HG03159 (cell line): ENCODE measurements at regions not wholly inside any gene's neighbourhood (a gene's known extent, or its start where the extent isn't known, plus 50 kb on each side); places are given as distances from the start of the nearest gene placed in this dataset.
"Not testable (repeated sequence)": the region's sequence is repeated elsewhere in the genome, so short reads cannot be mapped to it uniquely, and the experiment has no call there.

Experiments used
- ATAC-seq: cut with Tn5 transposase; IDR thresholded peaks from one replicate; pipeline ENCODE4 v1.9.1; 2021; ENCODE audit warnings: mild to moderate bottlenecking, moderate library complexity; ENCODE audit not compliant: unreplicated experiment

DNA sequence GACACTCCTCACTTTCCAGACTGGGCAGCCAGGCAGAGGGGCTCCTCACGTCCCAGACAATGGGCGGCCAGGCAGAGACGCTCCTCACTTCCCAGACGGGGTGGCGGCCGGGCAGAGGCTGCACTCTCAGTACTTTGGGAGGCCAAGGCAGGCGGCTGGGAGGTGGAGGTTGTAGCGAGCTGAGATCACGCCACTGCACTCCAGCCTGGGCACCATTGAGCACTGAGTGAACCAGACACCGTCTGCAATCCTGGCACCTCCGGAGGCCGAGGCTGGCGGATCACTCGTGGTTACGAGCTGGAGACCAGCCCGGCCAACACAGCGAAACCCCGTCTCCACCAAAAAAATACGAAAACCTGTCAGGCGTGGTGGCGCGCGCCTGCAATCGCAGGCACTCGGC is 134.1 kb upstream of the BOD1L1 start:
- ATAC-seq: not testable (repeated sequence)

DNA sequence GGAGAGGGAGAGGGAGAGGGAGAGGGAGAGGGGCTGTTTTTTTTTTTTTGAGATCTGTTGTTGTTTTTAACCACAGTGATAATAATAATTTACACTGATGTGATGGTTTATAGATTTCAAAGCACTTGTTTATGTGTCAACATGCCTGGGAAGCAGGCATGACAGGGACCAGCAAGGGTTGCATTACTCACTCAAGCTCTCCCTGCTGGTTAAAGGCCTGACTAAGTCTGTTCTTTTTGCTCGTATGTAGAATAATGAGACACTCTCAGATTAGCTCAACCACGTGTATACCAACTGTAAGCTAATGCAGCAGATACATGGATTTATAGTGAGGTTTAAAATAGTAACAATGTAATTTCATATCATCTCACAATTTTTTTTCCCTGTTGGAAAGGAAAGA is 134.6 kb upstream of the BOD1L1 start:
- no peak for ATAC-seq

DNA sequence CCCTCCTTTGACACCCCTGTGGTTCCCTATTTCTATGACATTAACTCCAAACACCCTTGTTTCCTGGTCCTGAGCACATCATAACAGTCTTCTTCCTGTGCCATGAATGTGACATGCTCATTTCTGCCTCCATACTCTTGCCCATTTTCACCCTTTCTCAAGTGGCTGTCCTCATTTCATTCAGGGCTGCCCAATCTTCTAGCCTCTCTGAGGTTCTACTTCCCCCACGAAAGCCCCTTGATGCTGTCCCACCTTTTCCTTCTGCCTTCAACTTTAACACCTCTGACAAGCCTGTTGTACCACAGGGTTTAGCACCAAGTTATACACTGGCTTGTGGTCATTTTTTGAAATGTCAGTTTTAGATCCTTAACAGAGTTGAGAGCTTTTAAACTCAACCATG is 136.2 kb upstream of the BOD1L1 start:
- ATAC-seq: no peak

DNA sequence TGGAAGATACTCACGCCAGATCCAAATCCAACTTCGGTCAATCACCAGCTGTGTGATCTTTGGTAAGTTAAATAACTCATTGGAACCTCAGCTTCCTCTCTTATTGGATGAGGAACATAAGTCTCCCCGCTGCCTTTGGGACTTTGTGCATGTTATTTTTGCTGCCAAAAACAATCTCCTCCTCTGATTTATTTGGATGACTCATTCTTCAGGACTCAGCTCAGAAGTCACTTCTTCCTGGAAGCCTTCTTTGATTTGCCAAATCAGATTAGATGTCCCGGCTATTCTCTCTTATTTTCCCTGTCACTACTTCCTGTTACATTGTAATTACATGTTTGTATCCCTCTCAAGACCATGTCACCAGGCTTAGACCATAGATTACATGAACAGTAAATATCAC is 138.0 kb upstream of the BOD1L1 start:
- no peak for ATAC-seq

DNA sequence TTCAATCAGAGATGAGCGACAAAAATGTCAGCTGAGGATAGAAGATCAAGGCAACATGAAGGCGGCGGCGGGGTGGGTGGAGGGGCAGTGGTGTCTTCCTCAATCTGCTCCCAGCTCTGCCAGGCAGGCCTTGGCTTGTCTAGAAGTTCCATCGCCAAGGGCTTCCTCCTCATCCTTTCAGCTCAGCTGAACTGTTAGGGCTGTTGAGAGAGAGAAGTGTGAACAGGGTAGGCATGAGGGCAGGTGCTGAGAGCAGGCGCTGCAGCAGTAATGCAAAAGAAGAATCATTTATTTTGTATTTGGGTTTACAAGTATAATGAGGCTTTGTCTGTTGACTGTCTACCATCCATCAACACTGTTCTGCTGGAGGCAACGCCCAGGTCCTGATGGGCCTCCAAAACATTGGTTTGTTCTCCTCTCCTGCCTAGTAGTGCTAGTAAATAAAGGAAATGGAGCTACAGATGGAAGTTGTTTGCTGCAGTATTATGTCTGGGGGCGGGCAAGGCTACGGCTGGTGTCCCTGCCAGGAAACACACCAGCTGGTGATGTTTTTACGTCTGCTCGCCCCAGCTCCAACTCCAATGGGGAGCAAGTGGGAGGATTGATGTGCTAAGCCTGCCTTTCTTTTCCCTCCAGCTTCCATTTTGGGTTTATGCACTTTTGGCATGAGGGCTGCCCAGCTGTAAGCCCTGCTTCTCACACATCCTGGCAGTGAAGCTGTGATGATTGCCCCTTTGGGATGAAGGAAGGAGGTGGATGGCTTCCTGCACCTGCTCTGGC is 139.4 kb upstream of the BOD1L1 start:
- no peak for ATAC-seq

DNA sequence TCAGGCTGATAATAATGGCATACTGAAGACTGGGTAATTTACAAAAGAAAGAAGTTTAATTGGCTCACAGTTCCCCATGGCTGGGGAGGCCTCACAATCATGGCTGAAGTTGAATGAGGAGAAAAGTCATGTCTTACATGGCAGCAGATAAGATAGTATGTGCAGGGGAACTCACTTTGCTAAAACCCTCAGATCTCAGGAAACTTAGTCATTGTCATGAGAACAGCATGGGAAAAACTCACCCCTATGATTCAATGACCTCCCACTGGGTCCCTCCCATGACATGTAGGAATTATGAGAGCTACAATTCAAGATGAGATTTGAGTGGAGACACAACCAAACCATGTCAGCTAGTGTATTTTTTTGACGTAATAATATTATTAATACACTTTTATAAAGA is 149.8 kb upstream of the BOD1L1 start:
- no peak for ATAC-seq

DNA sequence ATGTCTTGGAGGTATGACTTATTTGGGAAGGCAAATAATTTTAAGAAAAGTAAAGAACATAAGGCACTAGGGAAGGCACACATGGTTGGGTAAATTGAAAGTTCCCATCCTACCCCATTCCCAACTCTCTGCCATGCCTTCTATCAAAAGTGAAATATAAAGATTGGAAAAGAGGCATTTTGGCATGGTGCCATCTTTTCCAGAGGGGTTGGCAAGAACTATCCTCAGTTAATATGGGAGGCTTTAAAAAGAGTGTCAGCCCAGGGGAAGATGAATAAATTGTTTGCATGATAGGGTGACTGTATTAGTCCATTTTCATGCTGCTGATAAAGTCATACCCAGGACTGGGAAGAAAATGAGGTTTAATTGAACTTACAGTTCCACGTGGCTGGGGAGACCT is 150.8 kb upstream of the BOD1L1 start:
- no peak for ATAC-seq

DNA sequence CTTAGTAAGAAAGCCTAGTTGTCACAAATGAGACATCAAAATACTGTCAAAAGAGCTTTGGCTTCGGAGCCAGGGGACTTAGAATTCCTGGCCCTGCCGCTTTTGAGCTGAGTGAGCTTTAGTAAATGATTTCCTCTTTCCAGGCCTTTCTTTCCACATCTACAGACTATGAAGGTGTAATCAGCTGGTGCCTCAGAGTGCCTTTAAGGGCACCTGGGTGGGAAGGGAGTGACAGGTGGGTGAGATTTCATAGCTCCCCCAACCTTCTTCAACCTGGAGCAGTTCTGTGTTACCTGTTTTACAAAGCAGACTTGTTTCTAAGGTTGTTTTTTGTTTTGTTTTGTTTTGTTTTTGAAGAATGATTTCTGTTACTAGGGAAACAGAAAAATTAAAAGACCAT is 154.7 kb upstream of the BOD1L1 start:
- no peak for ATAC-seq

DNA sequence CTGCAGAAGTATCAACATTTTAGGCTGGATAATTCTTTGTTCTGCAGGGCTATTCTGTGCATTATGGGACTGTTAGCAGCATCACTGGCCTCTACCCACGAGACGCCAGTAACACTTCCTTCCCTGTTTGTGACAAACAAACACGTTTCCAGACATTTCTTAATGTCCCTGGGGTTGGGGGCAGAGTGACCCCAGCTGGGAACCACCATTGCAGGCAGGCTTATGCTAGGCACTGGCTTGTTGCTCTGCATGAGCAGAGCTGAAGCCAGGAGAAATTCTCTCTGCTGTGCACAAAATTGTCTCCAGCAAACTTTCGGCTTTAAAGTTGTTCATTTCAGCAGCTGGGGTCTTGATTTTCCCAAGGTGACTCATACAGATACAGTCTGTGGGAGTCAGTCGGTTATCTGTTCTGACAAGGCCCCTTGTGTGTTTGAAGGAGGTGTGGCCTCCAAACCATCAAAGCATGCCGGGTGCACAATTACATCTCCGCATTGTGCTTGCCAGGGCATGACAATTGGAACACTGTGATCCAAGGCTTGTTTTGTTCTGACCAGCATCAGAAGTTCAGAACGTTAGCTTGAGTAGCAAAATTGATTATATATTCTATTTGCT is 156.4 kb upstream of the BOD1L1 start:
- ATAC-seq: no peak

DNA sequence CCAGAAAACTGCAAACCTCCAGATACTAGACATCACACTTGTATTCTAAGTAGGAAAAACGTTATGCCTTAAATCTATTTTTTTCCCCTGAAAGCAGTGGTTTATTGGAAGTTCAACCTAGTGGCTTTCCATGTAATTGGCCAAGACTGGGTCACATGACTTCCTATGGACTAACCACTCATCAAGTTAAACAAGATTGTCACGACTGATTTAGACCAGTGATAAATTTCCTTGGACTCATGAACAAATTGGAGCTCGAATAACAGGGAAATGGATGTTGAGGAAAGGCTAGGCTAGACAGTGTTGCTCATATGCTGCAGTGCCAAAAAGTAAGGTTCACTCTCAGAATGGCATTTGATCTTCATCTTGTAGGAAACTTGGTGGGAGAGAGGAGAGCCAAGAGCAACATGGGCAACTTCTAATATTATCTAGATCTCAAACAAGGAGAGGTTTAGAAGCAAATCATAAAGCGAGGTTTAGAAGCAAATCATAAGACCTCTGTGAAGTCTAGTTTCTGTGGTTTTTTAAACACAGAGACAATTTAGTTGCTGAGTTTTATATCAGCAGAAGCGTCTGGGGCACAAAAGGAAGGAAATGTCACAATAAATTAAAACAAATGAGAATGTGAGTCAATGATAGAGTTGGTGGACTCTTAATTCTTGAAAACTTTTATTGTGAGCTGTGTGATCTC is 165.6 kb upstream of the BOD1L1 start:
- no peak for ATAC-seq

DNA sequence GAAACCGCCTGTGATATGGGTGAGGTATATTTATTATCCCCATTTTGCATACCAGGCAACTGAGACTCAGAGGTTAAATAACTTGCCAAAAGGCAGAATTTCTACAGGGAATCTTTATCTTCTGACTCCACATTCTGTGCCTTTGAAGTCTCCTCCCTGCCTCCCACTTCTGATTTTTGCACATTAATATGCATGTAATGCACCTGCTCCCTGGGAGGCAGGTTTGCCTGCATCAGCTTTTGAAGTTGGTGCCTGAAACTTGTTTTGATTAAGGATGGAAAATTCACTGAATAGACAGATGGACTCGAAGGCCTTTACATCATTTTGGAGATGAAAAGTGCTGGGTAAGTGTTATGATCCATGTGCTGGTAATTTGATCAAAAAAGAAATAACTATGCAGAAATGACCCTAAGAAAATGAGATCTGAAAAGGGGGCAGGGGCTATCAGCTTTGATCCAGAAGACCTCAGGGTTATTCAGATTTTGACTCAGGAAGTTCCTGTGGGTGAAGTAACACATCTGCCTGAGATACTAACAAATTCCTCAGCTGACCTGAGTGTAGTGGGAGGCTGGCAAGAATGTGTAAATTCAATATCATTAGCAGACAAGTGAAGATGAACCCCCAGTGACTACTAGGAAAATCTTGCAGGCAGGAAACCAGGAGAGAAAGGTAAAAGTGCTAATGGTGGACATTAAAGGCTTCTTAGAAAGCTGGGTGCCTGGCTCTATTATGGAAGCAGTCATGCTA is 167.5 kb upstream of the BOD1L1 start:
- no peak for ATAC-seq

DNA sequence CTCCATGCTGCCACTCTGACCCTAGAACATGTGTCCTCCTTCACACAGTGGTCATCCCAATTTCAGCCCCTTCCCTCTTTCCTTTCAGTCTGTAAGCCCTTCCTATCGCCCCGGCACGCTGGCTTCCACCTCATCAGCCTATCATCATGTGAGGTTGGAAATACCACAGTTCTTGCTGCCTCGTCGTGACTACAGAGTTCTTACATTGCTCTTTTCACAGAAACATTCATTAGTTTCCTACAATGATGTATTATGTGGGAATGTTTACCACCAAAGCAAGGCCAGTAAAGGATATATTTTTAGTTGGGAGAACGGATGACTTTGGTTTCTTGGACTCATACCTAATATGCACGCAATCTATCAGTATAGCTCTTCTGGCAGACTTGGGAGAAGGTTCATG is 169.5 kb upstream of the BOD1L1 start:
- no peak for ATAC-seq

DNA sequence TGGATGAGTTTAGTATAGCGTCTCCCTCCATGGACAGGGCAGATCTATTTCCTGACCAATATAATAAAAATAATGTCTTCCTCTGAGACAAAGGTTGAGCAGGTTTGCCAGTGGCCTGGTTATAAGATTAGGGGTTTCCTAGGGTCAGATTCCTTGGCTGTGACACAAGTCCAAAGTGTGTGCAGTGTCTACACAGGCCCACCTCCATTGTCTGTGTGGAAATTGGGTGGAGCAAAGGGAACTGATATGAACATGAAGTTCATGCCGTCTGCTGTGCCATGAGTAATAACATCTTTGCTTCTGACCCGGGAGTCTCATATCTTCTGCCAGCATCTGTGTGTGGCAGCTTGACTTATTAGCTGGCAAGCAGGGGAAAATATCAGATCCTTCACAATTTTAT is 187.7 kb upstream of the BOD1L1 start:
- ATAC-seq: no peak

DNA sequence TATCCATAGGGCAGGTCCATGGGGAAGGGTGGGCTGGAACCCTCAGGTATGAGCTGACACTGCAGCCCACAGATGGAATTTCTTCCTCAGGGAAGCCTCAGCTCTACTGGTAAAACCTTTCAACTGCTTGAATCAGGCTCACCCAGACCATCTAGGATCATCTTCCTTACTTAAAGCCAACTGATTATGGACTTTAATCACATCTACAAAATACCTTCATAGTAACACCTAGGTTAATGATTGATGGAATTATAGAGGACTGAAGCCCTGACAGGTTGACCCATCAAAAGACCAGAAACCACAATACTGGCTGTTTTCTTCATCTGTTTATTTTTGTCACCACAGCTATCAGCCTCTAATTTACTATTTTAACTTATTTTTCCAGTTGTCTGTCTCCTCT is 188.9 kb upstream of the BOD1L1 start:
- no peak for ATAC-seq

DNA sequence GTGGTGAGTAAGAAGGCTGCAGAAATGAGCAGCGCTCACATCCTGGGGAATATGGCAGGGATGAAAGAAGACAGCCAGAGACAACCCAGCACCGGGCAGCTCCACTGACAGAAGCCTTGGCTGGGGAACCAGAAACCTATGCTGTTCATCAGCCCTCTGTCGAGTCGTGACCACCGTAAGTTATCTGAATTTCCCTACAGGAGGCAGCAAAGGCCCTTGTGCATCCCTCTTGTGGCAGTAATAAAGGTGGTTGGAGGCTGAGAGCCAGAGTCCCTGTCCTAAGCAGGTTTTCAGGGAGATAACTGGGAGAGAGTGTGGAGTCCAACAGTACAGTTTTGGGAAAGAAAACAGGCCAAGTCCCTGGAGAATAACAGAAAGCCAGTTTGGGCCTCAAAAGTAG is 194.0 kb upstream of the BOD1L1 start:
- ATAC-seq: no peak

DNA sequence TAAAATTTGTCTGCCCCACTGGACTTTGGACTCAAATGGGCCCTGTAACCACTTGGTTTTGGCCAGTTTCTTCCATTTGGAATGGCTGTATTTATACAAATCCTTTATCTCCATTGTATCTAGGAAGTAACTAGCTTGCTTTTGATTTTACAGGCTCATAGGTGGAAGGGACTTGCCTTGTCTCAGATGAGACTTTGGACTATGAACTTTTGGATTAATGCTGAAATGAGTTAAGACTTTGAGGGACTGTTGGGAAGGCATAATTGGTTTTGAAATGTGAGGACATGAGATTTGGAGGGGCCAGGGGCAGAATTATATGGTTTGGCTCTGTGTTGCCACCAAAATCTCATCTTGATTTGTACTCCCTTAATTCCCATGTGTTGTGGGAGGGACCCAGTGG is 198.3 kb upstream of the BOD1L1 start:
- ATAC-seq: not testable (repeated sequence)

DNA sequence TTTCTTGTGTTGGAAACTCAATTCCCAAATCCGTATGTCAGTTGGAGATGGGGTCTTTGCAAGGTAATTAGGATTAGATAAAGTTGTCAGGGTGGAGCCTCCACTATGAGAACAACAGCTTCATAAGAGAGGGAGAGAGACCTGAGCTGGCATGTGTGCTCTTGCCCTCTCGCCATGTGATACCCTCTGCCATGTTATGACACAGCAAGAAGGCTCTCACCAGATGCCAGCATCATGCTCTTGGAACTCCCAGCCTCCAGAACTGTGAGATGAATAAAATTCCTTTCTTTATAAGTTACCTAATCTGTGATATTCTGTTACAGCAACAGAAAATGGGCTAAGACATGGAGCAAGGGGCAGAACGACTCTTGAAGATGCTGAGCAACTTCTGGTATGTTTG is 201.9 kb upstream of the BOD1L1 start:
- no peak for ATAC-seq

DNA sequence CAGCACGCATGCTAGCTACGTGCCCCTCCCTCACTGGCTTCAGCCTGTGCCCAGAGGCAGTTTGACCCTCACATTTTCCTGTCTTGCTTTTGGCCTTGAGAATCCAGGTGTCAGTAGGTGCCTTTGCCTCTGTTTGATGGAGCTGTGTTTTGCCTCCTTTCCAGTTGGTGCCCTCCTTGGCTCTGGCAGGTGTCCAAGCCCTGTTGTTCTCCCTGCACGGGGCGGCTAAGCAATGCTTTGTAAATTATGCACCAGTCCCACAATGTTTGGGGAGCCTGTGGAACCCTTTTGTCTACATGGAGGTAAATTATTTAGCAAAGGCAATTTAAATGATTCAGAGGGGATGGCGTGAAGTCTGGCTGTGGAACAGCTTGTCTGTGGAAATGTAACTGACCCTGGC is 202.9 kb upstream of the BOD1L1 start:
- no peak for ATAC-seq

DNA sequence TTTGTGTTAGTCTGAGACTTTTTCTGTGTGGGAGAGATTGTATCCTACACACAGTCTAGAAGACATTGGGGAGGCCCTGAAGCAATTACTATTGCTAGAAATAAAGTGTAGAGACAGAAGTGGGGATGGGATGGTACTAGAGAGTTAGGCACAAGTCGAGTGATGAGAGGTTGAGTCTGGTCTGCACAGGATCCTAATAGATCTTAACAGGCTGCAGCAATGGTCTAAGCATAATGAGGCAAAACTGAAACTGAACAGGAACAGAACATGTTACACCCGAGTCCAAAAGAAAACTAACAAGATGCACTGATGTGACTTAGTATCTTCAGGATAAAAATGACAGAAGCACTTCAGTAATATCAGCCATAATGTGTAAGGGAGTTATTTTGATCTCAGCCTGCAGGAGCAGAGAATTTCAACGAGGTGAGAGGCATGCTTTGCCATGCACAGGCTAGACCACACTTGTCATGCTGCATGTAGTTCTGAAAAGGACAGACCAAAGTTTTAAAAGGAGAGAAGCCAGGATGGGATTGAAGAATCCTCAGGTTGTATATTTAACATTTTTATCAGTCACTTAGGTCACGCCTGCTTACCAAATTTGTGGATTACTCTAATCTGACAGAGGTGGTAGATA is 205.8 kb upstream of the BOD1L1 start:
- ATAC-seq: no peak

DNA sequence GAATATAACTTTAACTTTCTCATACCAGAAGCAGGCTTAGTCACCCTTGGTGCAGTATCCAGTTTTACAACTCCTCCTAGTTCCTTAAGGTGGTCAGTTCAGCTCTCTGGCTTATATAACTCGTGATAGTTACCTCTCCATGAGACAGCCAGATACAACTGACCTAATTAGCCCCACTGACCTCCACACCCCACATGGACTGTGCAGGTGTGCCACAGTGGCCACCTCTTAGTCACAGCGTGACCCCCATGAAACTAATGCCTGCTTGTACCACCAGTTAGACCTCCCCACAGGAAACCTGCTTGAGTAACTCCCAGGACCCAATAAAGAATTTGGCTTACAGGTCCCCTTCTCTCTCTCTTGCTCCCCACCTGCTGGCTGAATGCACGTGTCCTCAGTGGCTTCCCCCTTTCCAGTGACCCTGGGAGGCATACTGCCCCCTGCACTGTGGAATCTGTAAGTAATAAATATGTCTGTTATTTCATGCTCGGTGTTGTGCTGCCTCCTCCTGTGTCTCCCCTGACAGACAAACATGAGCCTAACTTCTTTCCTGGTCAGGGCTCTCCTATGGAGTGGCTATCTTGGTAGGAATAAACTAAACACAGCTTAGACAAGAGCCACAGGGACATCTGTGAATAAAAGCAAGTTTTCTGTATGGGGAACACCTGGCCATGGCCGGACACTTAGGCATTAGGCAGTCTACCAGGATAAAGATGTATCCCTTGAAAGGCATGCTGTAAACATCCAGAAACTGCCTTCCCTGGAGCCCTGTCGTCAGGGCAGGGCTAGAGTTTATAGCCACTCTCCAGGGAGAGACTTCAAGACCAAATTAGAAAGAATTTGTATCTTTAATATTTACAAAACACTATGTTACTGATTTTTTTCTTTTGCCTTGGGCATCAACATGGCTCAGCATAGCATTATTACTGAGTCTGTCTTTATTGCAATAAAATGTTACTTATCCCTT is 209.7 kb upstream of the BOD1L1 start:
- no peak for ATAC-seq
